GM12878 (cell line): ENCODE measurements at regions not wholly inside any gene's neighbourhood (a gene's known extent, or its start where the extent isn't known, plus 50 kb on each side); places are given as distances from the start of the nearest gene placed in this dataset.

Experiments used
- CBFB ChIP-seq: IDR thresholded peaks from 2 replicates; pipeline ENCODE4 v1.6.1; 2016; ENCODE audit warnings: antibody characterized with exemption, low read depth
- POLR2A ChIP-seq: IDR thresholded peaks from 2 replicates; pipeline ENCODE4 v1.6.1; 2011; ENCODE audit warnings: low read depth, mild to moderate bottlenecking, low read length
- TF ChIP-seq, protein P1 (sequence below): IDR thresholded peaks from 2 replicates; pipeline ENCODE4 v1.6.1; 2011; ENCODE audit warnings: low read depth, low read length, improper control_type of control experiment, borderline replicate concordance
- TF ChIP-seq, protein P2 (sequence below), 3 experiments: IDR thresholded peaks in 2 of 3; conservative IDR thresholded peaks in 1 of 3; 2 replicates each; pipeline ENCODE4 v1.5.1; 2011; ENCODE audit warnings: low read depth in 3 of 3, low read length in 3 of 3, mild to moderate bottlenecking in 3 of 3, control low read depth in 2 of 3, moderate library complexity in 2 of 3, inconsistent platforms in 1 of 3, mixed read lengths in 1 of 3; ENCODE audit not compliant: control insufficient read depth in 2 of 3, insufficient read depth in 1 of 3; ENCODE audit errors: extremely low read depth in 1 of 3
- TF ChIP-seq, protein P3 (sequence below): fragments of 450-650 bp; IDR thresholded peaks from 2 replicates; pipeline ENCODE4 v1.6.1; 2017; ENCODE audit warnings: mild to moderate bottlenecking, low read depth, inconsistent platforms; ENCODE audit not compliant: poor library complexity, severe bottlenecking

DNA sequence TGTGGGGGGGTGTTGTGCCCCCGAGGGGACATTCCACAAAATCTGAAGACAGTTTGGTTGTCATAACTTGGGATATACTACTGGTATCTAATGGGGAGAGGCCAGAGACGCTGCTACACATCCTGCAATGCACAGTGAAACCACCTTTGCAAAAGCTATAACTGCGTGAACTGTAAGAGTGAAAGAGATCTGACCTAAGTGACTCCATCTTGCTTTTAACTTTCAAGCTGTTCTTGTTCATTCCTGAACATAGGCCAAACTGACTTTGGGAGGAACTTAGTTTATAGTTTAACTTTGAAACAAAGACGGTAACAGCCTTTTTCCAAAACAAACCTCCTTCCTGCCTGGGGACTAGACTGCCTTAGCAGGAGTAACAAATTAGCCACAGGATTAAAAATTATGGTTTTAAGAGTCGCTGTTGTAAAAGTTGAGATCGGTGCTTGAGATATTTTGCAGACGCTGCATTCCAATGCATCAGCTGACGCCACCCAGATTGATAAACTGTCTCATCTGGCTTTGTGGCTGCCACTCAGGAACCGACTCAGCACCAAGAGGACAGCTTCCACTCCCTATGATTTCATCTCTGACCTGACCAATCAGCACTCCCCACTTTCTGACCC is 70.9 kb downstream of the ATXN3L start:
- TF ChIP-seq POLR2A: no peak
- TF ChIP-seq CBFB: no peak
- TF ChIP-seq, protein P1, sequence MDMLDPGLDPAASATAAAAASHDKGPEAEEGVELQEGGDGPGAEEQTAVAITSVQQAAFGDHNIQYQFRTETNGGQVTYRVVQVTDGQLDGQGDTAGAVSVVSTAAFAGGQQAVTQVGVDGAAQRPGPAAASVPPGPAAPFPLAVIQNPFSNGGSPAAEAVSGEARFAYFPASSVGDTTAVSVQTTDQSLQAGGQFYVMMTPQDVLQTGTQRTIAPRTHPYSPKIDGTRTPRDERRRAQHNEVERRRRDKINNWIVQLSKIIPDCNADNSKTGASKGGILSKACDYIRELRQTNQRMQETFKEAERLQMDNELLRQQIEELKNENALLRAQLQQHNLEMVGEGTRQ: no peak
- TF ChIP-seq, protein P2, sequence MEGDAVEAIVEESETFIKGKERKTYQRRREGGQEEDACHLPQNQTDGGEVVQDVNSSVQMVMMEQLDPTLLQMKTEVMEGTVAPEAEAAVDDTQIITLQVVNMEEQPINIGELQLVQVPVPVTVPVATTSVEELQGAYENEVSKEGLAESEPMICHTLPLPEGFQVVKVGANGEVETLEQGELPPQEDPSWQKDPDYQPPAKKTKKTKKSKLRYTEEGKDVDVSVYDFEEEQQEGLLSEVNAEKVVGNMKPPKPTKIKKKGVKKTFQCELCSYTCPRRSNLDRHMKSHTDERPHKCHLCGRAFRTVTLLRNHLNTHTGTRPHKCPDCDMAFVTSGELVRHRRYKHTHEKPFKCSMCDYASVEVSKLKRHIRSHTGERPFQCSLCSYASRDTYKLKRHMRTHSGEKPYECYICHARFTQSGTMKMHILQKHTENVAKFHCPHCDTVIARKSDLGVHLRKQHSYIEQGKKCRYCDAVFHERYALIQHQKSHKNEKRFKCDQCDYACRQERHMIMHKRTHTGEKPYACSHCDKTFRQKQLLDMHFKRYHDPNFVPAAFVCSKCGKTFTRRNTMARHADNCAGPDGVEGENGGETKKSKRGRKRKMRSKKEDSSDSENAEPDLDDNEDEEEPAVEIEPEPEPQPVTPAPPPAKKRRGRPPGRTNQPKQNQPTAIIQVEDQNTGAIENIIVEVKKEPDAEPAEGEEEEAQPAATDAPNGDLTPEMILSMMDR (IDR thresholded peaks at IDR 0.05 in 2 of 3, conservative IDR thresholded peaks at IDR 0.05 in 1 of 3; ENCODE audit: control insufficient read depth in 2 of 3, extremely low read depth in 1 of 3, insufficient read depth in 1 of 3, low read depth in 3 of 3, low read length in 3 of 3): no peak
- TF ChIP-seq, protein P3, sequence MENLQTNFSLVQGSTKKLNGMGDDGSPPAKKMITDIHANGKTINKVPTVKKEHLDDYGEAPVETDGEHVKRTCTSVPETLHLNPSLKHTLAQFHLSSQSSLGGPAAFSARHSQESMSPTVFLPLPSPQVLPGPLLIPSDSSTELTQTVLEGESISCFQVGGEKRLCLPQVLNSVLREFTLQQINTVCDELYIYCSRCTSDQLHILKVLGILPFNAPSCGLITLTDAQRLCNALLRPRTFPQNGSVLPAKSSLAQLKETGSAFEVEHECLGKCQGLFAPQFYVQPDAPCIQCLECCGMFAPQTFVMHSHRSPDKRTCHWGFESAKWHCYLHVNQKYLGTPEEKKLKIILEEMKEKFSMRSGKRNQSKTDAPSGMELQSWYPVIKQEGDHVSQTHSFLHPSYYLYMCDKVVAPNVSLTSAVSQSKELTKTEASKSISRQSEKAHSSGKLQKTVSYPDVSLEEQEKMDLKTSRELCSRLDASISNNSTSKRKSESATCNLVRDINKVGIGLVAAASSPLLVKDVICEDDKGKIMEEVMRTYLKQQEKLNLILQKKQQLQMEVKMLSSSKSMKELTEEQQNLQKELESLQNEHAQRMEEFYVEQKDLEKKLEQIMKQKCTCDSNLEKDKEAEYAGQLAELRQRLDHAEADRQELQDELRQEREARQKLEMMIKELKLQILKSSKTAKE: no peak
